GM12878 (cell line): ENCODE measurements at regions not wholly inside any gene's neighbourhood (a gene's known extent, or its start where the extent isn't known, plus 50 kb on each side); places are given as distances from the start of the nearest gene placed in this dataset.

Source experiments
- CEBPB ChIP-seq, 2 experiments: fragments of 150-350 bp in 1 of 2; IDR thresholded peaks; 2 replicates each; pipeline ENCODE4 v1.6.1; 2012 to 2014; ENCODE audit warnings: low read depth in 2 of 2, low read length in 2 of 2, borderline replicate concordance in 1 of 2, inconsistent platforms in 1 of 2
- CTCF ChIP-seq, 3 experiments: IDR thresholded peaks in 2 of 3; conservative IDR thresholded peaks in 1 of 3; 2 replicates each; pipeline ENCODE4 v1.5.1; 2011; ENCODE audit warnings: low read depth in 3 of 3, low read length in 3 of 3, mild to moderate bottlenecking in 3 of 3, control low read depth in 2 of 3, moderate library complexity in 2 of 3, inconsistent platforms in 1 of 3, mixed read lengths in 1 of 3; ENCODE audit not compliant: control insufficient read depth in 2 of 3, insufficient read depth in 1 of 3; ENCODE audit errors: extremely low read depth in 1 of 3
- ESRRA ChIP-seq: IDR thresholded peaks from 2 replicates; pipeline ENCODE4 v1.6.1; 2012; ENCODE audit warnings: mild to moderate bottlenecking, low read length, improper control_type of control experiment
- POLR2A ChIP-seq: IDR thresholded peaks from 2 replicates; pipeline ENCODE4 v1.6.1; 2011; ENCODE audit warnings: low read depth, mild to moderate bottlenecking, low read length
- POLR2AphosphoS5 ChIP-seq: IDR thresholded peaks from 2 replicates; pipeline ENCODE4 v1.6.1; 2011; ENCODE audit warnings: mild to moderate bottlenecking, low read length, inconsistent platforms
- ZNF274 ChIP-seq: IDR thresholded peaks from one replicate; pipeline ENCODE4 v1.8.0; 2011; ENCODE audit not compliant: insufficient read length, insufficient read depth
- TF ChIP-seq, protein P1 (sequence below): IDR thresholded peaks from 2 replicates; pipeline ENCODE4 v1.6.1; 2011; ENCODE audit warnings: low read depth, mild to moderate bottlenecking, low read length, moderate library complexity, borderline replicate concordance; ENCODE audit errors: extremely low read depth

- TF ChIP-seq CTCF (IDR thresholded peaks at IDR 0.05 in 2 of 3, conservative IDR thresholded peaks at IDR 0.05 in 1 of 3; ENCODE audit: control insufficient read depth in 2 of 3, extremely low read depth in 1 of 3, insufficient read depth in 1 of 3, low read depth in 3 of 3, low read length in 3 of 3) (no peak), POLR2A (no peak), ZNF274 (no peak), CEBPB (IDR thresholded peaks at IDR 0.05; ENCODE audit: borderline replicate concordance in 1 of 2, low read depth in 2 of 2, low read length in 2 of 2) (no peak), ESRRA (no peak), POLR2AphosphoS5 (no peak)
- TF ChIP-seq, protein P1, sequence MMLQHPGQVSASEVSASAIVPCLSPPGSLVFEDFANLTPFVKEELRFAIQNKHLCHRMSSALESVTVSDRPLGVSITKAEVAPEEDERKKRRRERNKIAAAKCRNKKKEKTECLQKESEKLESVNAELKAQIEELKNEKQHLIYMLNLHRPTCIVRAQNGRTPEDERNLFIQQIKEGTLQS, result no peak
Observed at GRCh38 chr13:105814219-105814901, 721.1 kb downstream of the EFNB2 start.
